ENCODE measurements at regions not wholly inside any gene's neighbourhood (a gene's known extent, or its start where the extent isn't known, plus 50 kb on each side); places are given as distances from the start of the nearest gene placed in this dataset.

DNA sequence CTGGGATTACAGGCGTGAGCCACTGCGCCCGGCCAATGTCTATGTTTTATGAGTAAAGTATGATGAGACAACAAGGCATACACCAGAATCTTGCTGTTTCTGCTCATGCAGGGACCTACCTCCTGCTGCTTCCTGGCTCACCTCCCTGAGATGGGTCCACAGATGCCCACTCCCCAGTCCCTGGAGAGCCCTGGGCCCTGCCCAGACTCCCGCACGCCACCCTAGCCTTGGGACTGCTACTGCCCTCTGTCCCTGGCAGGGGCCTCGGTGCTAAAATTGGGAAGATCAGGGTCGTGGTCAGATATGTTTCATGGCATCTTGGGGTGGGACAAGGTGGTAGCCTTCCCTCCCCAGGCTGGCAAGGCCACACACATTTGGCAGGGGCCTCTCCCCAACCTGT lies 84.3 kb upstream of the BCOR start:
- no peaks in the 10 kb centered on the region for H3K27me3 ChIP-seq (ENCODE audit: control insufficient read depth, insufficient read depth, low read length)
- no peak for FAIRE-seq
- TF ChIP-seq, protein P1, sequence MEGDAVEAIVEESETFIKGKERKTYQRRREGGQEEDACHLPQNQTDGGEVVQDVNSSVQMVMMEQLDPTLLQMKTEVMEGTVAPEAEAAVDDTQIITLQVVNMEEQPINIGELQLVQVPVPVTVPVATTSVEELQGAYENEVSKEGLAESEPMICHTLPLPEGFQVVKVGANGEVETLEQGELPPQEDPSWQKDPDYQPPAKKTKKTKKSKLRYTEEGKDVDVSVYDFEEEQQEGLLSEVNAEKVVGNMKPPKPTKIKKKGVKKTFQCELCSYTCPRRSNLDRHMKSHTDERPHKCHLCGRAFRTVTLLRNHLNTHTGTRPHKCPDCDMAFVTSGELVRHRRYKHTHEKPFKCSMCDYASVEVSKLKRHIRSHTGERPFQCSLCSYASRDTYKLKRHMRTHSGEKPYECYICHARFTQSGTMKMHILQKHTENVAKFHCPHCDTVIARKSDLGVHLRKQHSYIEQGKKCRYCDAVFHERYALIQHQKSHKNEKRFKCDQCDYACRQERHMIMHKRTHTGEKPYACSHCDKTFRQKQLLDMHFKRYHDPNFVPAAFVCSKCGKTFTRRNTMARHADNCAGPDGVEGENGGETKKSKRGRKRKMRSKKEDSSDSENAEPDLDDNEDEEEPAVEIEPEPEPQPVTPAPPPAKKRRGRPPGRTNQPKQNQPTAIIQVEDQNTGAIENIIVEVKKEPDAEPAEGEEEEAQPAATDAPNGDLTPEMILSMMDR (IDR thresholded peaks at IDR 0.05; ENCODE audit: insufficient read depth, low read length, severe bottlenecking) = no peak

DNA sequence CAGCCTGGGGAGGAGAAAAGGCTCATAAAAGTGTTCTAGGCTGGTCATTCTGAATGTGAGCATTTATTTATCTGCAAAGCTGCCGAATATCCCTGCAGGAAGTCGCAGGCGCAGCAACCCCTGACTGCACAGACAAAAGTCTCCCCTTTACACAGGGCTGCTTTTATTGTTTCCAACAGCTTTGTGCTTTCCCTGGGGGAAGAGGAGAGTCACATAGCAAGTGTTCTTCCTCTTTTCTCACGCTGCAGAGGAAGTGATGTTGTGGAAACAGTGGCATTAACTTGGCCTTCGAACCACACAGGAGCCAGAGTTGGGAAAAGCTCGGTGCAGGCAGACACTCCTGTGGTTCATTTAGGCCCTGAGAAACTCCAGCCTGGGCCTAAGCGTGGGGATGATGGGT lies 81.5 kb upstream of the BCOR start:
- H3K4me3 ChIP-seq (ENCODE audit: low read depth, low read length) = no peak overlapping the region
- FAIRE-seq (no peak), DNase-seq (ENCODE audit: low read depth) (no peak)
- H3K36me3 ChIP-seq (ENCODE audit: control insufficient read depth, insufficient read depth, low read length) = no peaks in the 10 kb centered on the region
- no peaks in the 10 kb centered on the region for H3K27me3 ChIP-seq (ENCODE audit: control insufficient read depth, insufficient read depth, low read length)
- TF ChIP-seq, protein P1 (IDR thresholded peaks at IDR 0.05; ENCODE audit: insufficient read depth, low read length, severe bottlenecking) = no peak

More for the DNA sequence above, 84.3 kb upstream of the BCOR start:
- no peaks in the 10 kb centered on the region for H3K36me3 ChIP-seq (ENCODE audit: control insufficient read depth, insufficient read depth, low read length)
- DNase-seq (ENCODE audit: low read depth) = no peak
- H3K4me3 ChIP-seq (ENCODE audit: low read depth, low read length) = no peak overlapping the region

DNA sequence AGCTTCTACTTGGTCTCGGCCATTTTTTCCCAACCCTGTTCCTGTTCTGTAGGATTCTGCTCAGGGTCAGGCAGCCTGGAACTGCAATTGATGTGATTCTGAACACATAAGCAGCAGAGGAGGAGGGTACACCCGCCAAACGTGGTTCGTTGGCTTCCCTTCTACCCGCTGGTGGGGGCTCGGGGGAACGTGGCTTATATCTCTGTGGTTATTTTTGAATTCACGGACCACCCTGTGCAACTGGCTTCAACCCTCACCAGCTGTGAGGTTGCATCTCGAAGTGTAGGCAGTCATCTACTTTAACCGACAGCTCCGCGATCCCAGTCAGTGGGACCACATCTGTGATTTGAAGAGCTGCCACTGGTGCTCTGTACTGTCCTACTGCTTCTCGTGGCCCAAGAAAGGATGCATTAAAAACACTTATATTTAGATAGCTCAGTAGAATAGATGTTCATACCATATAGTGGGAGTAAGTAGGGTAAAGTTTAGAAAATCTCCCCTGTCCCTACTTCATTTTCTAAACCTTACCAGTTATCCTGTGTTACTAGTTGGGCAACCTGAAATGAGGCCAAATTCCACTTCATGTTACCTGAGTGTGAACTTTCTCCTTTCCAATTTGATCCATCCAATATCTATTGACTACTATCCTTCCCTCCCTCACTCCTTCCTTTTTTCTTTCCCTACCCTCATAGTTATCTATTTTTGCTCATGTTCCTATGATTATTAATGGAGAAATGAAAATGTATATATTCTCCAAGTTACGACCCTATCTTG lies 80.4 kb upstream of the BCOR start:
- TF ChIP-seq, protein P1 (IDR thresholded peaks at IDR 0.05; ENCODE audit: insufficient read depth, low read length, severe bottlenecking) = no peak
- no peak overlapping the region for H3K4me3 ChIP-seq (ENCODE audit: low read depth, low read length)
- no peak for DNase-seq (ENCODE audit: low read depth)
- no peaks in the 10 kb centered on the region for H3K27me3 ChIP-seq (ENCODE audit: control insufficient read depth, insufficient read depth, low read length)
- FAIRE-seq = no peak
- no peaks in the 10 kb centered on the region for H3K36me3 ChIP-seq (ENCODE audit: control insufficient read depth, insufficient read depth, low read length)

DNA sequence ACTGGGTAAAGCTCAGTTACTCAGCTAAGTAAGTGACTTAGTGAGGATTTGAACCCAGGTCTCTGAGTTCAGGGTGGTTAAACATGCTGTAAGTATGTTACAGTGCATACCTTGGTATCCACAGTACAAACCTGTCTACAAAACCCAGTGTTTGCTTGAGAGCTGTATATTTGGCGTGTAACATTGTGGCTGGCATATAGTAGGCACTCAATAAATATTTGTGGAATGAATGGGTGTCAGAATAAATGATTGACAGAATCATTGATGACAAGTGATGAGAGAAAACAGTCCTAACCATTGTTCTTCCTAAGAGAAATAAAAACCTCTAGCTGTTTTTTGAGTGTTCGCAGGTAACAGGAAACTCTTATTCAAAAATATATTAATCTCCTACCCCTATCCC lies 79.7 kb upstream of the BCOR start:
- no peaks in the 10 kb centered on the region for H3K36me3 ChIP-seq (ENCODE audit: control insufficient read depth, insufficient read depth, low read length)
- FAIRE-seq (no peak), DNase-seq (ENCODE audit: low read depth) (no peak)
- TF ChIP-seq, protein P1 (IDR thresholded peaks at IDR 0.05; ENCODE audit: insufficient read depth, low read length, severe bottlenecking) = no peak
- no peaks in the 10 kb centered on the region for H3K27me3 ChIP-seq (ENCODE audit: control insufficient read depth, insufficient read depth, low read length)
- H3K4me3 ChIP-seq (ENCODE audit: low read depth, low read length) = no peak overlapping the region

DNA sequence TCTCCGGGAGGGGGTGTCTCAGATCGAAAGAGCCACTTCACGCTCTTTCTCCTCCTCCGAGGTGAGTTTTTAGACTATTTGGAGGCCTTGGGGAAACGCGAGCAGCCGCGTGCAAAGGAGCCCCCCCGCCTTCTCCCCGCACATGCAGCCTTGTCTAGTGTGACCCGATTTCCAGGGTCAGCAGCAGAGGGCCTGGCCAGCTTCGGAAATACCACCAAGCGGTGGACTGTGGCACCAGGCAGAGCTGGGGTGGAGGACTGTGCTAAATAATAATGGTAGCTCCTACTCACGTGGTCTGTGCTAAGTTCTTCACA lies 79.3 kb upstream of the BCOR start:
- Histone ChIP-seq H3K36me3 (ENCODE audit: control insufficient read depth, insufficient read depth, low read length) (no peaks in the 10 kb centered on the region), H3K4me3 (ENCODE audit: low read depth, low read length) (peak overlapping the region; percentile 33), H3K27me3 (ENCODE audit: control insufficient read depth, insufficient read depth, low read length) (no peaks in the 10 kb centered on the region)
- FAIRE-seq (no peak), DNase-seq (ENCODE audit: low read depth) (no peak)
- TF ChIP-seq, protein P1 (IDR thresholded peaks at IDR 0.05; ENCODE audit: insufficient read depth, low read length, severe bottlenecking) = no peak

All from bronchial epithelial cell (primary cell).